T1000 (cell line): ENCODE measurements at regions not wholly inside any gene's neighbourhood (a gene's known extent, or its start where the extent isn't known, plus 50 kb on each side); places are given as distances from the start of the nearest gene placed in this dataset.

Source experiments
- DNase-seq: peaks from one replicate; lab custom pipeline; 2025; ENCODE audit warnings: mixed read lengths; lab: John Stamatoyannopoulos, UW

DNA sequence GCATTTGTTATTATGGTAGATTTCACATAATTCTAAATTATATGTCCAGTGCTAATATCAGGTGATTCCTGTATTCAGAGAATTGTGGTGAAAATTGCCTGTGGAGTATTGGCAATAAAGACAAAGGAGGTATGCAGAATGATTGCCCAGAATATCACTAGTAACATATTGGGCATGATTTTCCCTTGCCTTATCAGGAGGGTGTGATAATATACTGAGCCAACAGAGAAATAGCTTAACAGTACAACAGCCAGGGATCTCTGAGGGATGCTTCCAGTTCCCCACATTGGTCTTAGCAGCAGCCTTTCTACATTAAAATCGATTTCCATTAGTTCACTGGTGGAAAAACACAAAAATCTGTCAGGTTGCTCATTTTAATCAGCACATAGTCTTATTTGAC, 122.9 kb upstream of the COL3A1 start:
- no peak for DNase-seq

DNA sequence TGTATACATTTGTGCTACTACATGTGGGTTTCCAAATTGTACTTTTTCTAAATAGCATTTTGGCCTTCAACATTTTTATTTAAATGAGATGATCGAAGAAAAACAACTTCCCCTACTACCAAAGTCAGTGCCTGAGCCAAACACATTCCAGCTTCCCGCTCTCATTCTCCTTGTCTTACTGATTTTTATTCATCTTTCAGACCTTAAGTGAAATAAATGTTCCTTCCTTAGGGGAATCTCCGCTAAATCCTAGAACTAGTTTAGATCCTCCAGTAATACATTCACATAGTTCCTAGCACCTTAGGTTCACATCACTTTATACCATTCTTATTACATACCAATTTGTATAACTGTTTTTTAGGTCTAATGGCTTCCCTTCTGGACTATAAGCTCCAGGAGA, 122.3 kb upstream of the COL3A1 start:
- no peak for DNase-seq

DNA sequence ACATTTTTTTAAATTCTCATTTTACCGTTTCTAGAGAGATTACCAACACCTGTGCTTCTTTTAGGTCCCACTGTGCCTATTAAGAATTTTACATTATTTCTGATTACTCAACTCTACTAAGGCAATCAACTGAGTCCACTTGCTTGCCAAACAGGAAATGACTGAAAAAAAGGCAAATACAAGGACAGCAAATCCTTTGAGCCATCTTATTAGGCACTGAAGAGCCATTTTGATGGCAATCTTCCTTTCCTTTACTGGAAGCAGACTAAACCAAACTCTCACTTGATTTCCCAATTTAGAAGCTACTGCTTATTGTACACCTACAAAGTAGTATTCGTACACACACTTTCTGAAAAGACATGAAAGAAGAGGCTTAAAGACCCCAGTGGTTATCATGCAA, 121.4 kb upstream of the COL3A1 start:
- DNase-seq, result no peak

- DNase-seq, result no peak
These were observed 120.9 kb upstream of the COL3A1 start for GRCh38 chr2:188853307-188853706.

DNA sequence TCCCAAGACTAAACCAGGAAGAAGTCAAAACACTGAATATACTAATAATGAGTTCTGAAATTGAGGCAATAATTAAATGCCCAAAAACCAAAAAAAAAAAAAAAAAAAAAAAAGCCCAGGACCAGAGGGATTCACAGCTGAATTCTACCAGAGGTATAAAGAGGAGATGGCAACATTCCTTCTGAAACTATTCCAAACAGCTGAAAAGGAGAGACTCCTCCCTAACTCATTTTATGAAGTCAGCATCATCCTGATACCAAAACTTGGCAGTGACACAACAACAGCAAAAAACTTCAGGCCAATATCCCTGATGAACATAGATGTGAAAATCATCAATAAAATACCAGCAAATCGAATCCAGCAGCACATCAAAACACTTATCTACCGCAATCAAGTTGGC, 108.5 kb upstream of the COL3A1 start:
- no peak for DNase-seq

DNA sequence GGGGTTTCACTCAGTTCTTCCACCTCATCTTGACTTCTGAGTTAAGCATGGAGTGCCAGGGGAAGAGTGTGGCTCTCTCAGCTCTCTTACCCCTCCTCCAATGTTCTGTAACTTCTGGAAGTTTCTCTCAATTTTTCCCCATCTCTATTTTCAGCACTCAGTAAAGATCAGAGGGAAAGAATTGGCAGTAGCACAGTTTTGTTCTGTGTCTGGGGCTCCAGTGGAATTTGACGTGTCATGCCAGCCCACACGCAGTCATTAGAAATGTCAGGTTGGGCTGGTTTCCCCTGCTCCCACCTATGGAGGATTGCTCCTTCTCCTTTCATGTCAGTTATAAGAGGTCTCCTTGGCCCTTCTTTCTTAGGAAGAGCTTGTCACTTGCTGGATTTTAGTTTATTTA, 104.6 kb upstream of the COL3A1 start:
- DNase-seq, result no peak

- DNase-seq, result no peak
These were observed 103.9 kb upstream of the COL3A1 start for GRCh38 chr2:188870289-188870688.

GRCh38 chr2:188875104-188875503, 99.1 kb upstream of the COL3A1 start:
- no peak for DNase-seq

- no peak for DNase-seq
These were observed 95.5 kb upstream of the COL3A1 start for GRCh38 chr2:188878716-188879115.

DNA sequence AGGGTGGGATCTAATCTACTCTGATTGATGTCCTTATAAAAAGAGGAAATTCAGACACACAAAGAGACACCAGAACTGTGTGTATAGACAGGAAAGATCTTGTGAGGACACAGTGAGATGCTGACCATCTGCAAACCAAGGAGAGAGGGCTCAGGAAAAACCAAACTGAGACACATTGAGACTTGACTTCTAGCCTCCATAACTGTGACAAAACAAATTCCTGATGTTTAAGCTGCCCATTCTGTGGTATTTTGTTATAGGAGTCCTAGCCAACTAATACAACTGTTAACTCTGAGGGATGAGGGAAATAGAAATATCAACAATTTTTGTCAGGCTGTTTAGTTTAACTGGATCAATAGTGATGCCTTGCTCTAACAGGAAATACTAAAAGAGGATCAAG, 93.4 kb upstream of the COL3A1 start:
- no peak for DNase-seq

GRCh38 chr2:188881434-188881833, 92.7 kb upstream of the COL3A1 start:
- DNase-seq, result no peak

- DNase-seq, result no peak
These were observed 90.1 kb upstream of the COL3A1 start for GRCh38 chr2:188884046-188884445.

DNA sequence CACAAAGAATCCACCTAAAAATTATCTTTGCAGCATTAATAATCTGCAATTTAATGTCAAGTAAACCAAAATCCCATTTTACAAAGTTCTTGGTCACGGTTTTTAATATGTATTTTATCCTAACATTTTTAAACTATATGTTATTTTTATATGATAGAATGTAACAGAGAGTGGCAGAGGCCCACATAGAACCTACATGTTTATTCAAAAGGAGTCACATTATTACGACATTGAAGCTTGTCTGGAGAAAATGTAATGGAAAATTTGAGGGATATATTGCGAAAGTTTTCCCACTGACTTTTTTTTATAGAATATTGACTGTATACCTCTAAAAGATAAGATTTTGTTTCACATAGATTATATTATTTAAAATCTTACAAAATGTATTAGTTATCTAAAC, 89.7 kb upstream of the COL3A1 start:
- no peak for DNase-seq

- no peak for DNase-seq
These were observed 85.0 kb upstream of the COL3A1 start for GRCh38 chr2:188889187-188889586.

GRCh38 chr2:188890755-188891154, 83.4 kb upstream of the COL3A1 start:
- no peak for DNase-seq

- DNase-seq, result no peak
These were observed 81.5 kb upstream of the COL3A1 start for GRCh38 chr2:188892636-188893035.

GRCh38 chr2:188893972-188894371, 80.2 kb upstream of the COL3A1 start:
- DNase-seq, result no peak

DNA sequence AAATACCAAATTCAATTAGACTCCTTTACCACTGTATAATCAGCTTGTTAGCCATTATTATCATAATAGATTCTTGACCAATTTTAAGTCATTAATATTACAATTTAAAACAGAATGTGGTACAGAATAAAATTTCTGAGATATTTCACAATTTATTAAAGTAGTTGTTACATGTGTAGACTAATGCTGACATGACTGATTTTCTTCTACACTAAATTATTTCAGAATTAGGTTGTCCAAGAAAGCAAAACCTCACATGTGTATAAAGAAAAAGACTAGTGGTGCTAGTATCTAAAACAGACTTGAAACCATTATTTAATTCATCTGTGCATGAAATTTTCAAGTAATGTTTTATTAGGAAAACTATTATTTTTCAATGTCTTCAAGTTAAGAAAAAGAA, 79.2 kb upstream of the COL3A1 start:
- no peak for DNase-seq

- DNase-seq, result no peak
These were observed 77.1 kb upstream of the COL3A1 start for GRCh38 chr2:188897096-188897495.

GRCh38 chr2:188898261-188898660, 75.9 kb upstream of the COL3A1 start:
- DNase-seq, result no peak

DNA sequence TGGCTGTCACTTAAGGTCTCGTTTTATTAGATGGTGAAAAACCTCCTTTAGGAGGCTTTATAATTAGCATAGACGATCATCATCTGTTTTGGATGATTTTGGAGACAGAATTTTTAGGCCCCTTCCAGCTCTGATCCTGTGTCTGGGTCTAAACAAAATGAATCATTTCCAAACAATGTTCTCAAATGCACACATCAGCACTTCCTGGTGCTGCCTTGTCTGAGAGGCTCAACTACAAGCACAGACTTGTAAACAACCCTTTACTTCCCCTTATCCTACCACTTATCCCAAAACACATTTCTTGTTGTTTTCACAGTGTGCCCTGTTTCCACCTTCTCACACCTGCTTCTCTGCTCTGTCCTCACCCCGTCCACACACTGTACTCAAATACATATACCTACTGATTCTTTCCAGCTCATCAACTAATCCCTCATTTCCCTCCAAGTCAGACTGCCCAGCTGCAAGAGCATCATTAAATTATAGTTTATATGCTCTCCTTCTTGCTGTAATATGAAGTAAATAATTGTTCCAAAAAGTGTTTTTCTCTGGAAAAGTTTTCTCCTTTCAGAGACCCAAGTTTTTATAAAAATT, 71.2 kb upstream of the COL3A1 start:
- no peak for DNase-seq

DNA sequence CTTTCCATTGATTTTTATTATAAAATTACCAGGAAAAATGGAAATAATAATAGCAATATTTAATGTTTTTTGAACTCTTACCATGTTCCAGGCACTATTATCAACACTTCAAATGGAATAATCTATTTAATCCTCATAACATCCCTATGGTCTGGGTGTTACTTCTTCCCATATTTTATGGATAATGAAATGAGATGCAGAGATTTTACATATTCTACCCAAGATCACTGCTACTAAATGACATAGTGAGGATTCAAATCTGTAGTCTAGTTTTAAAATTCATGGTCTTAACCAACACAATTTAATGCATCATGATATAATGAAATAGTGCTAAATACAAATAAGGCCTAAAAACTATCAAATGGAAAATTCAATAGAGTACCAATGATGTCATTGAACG, 70.4 kb upstream of the COL3A1 start:
- no peak for DNase-seq

- no peak for DNase-seq
These were observed 65.1 kb upstream of the COL3A1 start for GRCh38 chr2:188909036-188909435.

DNA sequence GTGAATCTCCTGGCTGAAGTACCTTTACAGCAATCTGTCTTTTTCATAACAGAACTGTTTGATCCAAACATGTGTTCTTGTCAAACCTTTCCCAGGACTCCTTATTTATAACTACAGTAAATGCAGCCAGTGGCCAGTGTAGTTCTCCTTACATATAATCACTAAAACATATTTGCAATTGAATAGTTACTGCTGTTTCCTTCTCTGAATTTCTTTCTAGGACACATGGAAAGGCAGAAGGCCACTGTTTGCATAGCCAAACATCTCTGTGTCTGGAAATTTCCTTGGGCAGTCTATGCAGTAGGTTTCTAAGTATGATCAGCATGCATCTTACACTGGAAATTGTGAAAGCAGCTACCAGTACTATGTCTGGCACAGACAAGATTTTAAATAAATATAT, 57.4 kb upstream of the COL3A1 start:
- DNase-seq, result no peak

- no peak for DNase-seq
These were observed 56.5 kb upstream of the COL3A1 start for GRCh38 chr2:188917632-188918031.
